Ovary (tissue), 7 donors: ENCODE measurements at regions not wholly inside any gene's neighbourhood (a gene's known extent, or its start where the extent isn't known, plus 50 kb on each side); places are given as distances from the start of the nearest gene placed in this dataset.

ENCODE experiments used
- DNase-seq, 5 donors: peaks; one replicate each; pipeline ENCODE4 v3.0.0-alpha.2; 2019 to 2020
- H3K27ac ChIP-seq, 2 donors: fragments of 200-600 bp; one replicate each; pipeline versions ENCODE4 v1.5.1 to v1.8.0; 2019 to 2022
- H3K27me3 ChIP-seq: fragments of 200-600 bp; one replicate; pipeline ENCODE4 v1.8.0; 2022
- H3K36me3 ChIP-seq: fragments of 200-600 bp; sonication (generic); one replicate; pipeline ENCODE4 v1.5.1; 2019
- H3K4me1 ChIP-seq: one replicate; pipeline ENCODE4 v1.8.1; 2013; ENCODE audit warnings: mild to moderate bottlenecking, moderate library complexity; ENCODE audit not compliant: insufficient read depth
- H3K4me3 ChIP-seq: fragments of 200-600 bp; sonication (generic); one replicate; pipeline ENCODE4 v1.5.1; 2017
- H3K9me3 ChIP-seq, 2 donors: fragments of 200-600 bp in 1 of 2; sonication (generic) in 1 of 2; one replicate each; pipeline versions ENCODE4 v1.5.1 to v1.8.1; 2013 to 2019; ENCODE audit warnings: mild to moderate bottlenecking in 1 of 2, moderate library complexity in 1 of 2
- EP300 ChIP-seq: sonication (generic); formaldehyde crosslinking; IDR thresholded peaks from one replicate; pipeline ENCODE4 v1.6.1; 2017; ENCODE audit warnings: antibody characterized with exemption
- POLR2A ChIP-seq: fragments of 450-650 bp; IDR thresholded peaks from one replicate; pipeline ENCODE4 v1.6.1; 2017; ENCODE audit warnings: antibody characterized with exemption, mild to moderate bottlenecking, moderate library complexity
- WGBS, 3 donors: extraction: QIAGEN DNeasy Blood & Tissue Kit in 1 of 3; methylation state at CpG; one replicate each; pipeline versions ENCODE4 v1.1.5 to v1.1.7; 2013 to 2017; 5-methylcytosine and 5-hydroxymethylcytosine counted together
- intact Hi-C, 4 donors: fragments of 100-400 bp; cut with DNase I; formaldehyde crosslinking; loops; one replicate each; pipeline versions ENCODE4 v1.11.0 to v1.15.1; 2022 to 2023
- TF ChIP-seq, protein P1 (sequence below), 3 donors: fragments of 450-650 bp in 2 of 3; fragments of 200-600 bp in 1 of 3; IDR thresholded peaks; one replicate each; pipeline versions ENCODE4 v1.5.1 to v1.8.0; 2016 to 2022; ENCODE audit warnings: antibody characterized with exemption in 3 of 3, mild to moderate bottlenecking in 1 of 3
- donor health status: DM: no; HTN: no; CAD: no; lungs with moderate emphysema.
- donor health status: DM: no; HTN: no; CAD: no.
- donor health status: Bipolar disorder and iron deficiency.
- donor health status: DM: no; HTN: no; CAD: no.
- donor health status: DM: yes; HTN: yes; CAD: no.

DNA sequence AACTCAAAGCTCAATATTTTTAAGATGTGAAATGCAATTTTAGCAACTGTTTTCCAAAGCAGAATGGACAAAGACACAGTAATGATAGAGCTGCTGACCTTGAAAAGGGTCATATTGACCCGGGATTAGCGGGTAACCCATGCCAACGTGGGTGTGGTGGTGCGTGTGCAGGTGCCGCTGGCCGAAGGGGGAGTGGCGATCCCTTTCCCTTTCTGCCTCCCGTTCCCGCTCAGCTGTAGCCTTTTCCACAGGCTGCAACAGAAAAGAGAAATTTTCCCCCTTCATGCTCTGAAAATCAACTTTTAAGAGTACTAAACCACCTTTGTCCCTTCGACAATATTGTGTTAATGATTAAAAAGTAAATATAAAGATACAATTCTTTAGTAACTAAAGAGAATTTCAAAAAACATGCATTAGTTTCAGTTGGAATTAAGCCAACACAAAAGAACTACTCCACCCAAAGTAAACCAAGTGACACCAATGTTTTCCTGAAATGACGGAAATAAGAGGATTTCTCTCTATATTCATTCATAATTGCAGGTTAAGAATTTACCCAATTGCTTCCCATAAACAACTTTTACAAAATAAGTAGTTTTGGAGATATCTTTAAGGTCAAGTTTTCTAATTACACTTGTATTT is 105.2 kb downstream of the ZNF608 start:
- WGBS, 3 donors, result 85 to 88% (median 85%) methylated on average over 11 of the region's 11 CpGs

DNA sequence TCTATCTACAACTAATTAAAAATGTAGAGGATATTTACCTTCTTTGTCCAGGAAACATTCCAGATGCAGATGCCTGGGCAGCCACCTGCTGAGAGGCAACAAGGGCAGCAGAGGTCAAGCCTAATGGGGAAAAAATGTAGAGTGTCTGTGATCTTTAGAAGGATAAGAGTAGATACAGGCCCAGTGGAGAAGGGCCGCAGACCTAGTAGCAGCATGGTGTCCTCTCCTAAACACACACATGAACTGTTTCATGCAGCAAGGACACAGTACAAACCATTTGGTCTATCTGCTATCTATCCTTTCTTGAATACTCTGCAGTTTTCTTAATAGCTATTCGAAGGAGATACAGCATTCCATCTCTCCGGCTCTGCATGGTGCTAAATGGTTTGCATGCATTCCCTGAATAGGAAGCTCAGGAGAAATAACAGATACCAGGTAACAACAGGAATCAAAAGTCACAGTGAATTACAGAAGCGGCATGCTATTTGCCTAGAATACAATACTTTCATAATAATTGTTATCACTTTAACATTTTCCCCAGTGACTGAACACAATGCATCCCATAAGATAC is 107.3 kb downstream of the ZNF608 start:
- Histone ChIP-seq H3K36me3 (no peaks in the 10 kb centered on the region), H3K4me3 (no peak overlapping the region), H3K4me1 (peaks cover 1% of the 10 kb centered on the region), H3K27me3 (no peaks in the 10 kb centered on the region), H3K9me3 (no peaks in the 10 kb centered on the region), H3K27ac (no peak overlapping the region)
- TF ChIP-seq, protein P1, sequence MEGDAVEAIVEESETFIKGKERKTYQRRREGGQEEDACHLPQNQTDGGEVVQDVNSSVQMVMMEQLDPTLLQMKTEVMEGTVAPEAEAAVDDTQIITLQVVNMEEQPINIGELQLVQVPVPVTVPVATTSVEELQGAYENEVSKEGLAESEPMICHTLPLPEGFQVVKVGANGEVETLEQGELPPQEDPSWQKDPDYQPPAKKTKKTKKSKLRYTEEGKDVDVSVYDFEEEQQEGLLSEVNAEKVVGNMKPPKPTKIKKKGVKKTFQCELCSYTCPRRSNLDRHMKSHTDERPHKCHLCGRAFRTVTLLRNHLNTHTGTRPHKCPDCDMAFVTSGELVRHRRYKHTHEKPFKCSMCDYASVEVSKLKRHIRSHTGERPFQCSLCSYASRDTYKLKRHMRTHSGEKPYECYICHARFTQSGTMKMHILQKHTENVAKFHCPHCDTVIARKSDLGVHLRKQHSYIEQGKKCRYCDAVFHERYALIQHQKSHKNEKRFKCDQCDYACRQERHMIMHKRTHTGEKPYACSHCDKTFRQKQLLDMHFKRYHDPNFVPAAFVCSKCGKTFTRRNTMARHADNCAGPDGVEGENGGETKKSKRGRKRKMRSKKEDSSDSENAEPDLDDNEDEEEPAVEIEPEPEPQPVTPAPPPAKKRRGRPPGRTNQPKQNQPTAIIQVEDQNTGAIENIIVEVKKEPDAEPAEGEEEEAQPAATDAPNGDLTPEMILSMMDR (IDR thresholded peaks at IDR 0.05), result no peak
- TF ChIP-seq POLR2A, result no peak
- TF ChIP-seq EP300, result no peak
- WGBS, 3 donors, result 83 to 86% (median 85%) methylated on average over 4 of the region's 4 CpGs
- DNase-seq, result no peak
- intact Hi-C loops, result no loop called here

More for the DNA sequence above, 105.2 kb downstream of the ZNF608 start:
- DNase-seq, result no peak
- Histone ChIP-seq H3K4me3 (no peak overlapping the region), H3K4me1 (peaks cover 1% of the 10 kb centered on the region), H3K27ac (no peak overlapping the region), H3K36me3 (no peaks in the 10 kb centered on the region), H3K9me3 (no peaks in the 10 kb centered on the region), H3K27me3 (no peaks in the 10 kb centered on the region)
- no peak for TF ChIP-seq EP300
- TF ChIP-seq, protein P1 (IDR thresholded peaks at IDR 0.05), result no peak
- no peak for TF ChIP-seq POLR2A
- intact Hi-C loops, result no loop called here

DNA sequence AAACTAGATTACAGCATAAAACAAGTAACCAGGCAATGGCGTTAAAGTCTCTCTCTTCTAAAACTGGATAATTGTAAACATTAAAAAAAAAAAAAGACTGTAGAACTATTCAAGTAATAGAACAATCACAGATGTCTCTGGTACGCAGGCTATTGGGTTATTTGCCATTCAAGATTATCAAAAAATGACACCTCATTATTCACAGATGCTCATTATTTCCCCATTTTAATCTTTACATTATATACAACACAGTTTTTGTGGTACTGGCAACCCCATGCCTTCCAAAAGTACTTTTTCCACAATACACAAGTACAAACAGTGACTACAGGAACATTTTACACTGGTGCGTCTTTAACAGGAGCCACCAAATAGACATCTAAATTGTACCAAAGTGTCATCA is 109.4 kb downstream of the ZNF608 start:
- TF ChIP-seq, protein P1 (IDR thresholded peaks at IDR 0.05), result no peak
- no peak for TF ChIP-seq POLR2A
- TF ChIP-seq EP300, result no peak
- 96 to 97% (median 96%) methylated on average over 3 of the region's 3 CpGs for WGBS, 3 donors
- no peaks in the 10 kb centered on the region for H3K27me3 ChIP-seq
- intact Hi-C loops, result no loop called here
- DNase-seq, result no peak
- H3K36me3 ChIP-seq, result no peaks in the 10 kb centered on the region
- H3K4me1 ChIP-seq, result peaks cover 1% of the 10 kb centered on the region
- H3K9me3 ChIP-seq, result no peaks in the 10 kb centered on the region
- H3K27ac ChIP-seq, result no peak overlapping the region
- H3K4me3 ChIP-seq, result no peak overlapping the region

DNA sequence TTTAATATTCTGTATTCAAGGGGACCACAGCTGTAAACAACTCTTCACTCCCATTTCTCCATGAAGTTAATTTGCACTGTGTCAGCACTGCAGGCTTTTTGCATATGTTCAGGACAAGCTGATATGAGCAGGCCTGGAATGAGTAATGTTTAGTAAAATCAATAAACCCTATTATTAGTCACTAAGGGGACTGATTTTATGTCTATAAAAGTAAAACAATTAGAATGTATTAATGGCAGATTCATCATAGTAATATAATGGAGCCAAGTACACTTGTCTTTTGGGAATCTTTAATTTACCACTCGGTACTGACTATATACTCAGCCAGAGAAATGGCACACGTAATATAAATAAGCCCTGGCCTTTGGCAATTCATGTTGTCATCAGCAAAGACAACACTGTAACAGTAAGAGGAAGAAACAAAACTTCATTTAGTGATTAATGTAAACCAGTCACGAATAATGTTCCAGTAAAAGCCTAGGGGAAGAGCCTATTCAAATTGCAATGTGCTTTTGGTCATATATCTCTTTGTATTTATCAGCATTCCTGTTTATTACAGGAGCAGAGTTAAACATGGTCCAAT is 111.6 kb downstream of the ZNF608 start:
- no peak overlapping the region for H3K27ac ChIP-seq
- H3K4me3 ChIP-seq, result no peak overlapping the region
- H3K9me3 ChIP-seq, result no peaks in the 10 kb centered on the region
- no peak for DNase-seq
- no peaks in the 10 kb centered on the region for H3K27me3 ChIP-seq
- intact Hi-C loops, result no loop called here
- no peaks in the 10 kb centered on the region for H3K36me3 ChIP-seq
- 75 to 86% (median 79%) methylated on average over 3 of the region's 3 CpGs for WGBS, 3 donors
- no peaks in the 10 kb centered on the region for H3K4me1 ChIP-seq
- TF ChIP-seq EP300, result no peak
- no peak for TF ChIP-seq POLR2A
- TF ChIP-seq, protein P1 (IDR thresholded peaks at IDR 0.05), result no peak
